ENCODE measurements at regions not wholly inside any gene's neighbourhood (a gene's known extent, or its start where the extent isn't known, plus 50 kb on each side); places are given as distances from the start of the nearest gene placed in this dataset.
"Not testable (repeated sequence)": the region's sequence is repeated elsewhere in the genome, so short reads cannot be mapped to it uniquely, and the experiment has no call there.

- DNase-seq (ENCODE audit: low spot score) (no peak), FAIRE-seq (no peak)
Observed at GRCh38 chr5:168128557-168128956, 162.9 kb upstream of the WWC1 start.

GRCh38 chr5:168131519-168131918 lies 159.9 kb upstream of the WWC1 start:
- FAIRE-seq (no peak), DNase-seq (ENCODE audit: low spot score) (no peak)

GRCh38 chr5:168132241-168132641 lies 159.2 kb upstream of the WWC1 start:
- FAIRE-seq, result no peak
- DNase-seq (ENCODE audit: low spot score), result peak; percentile 26

GRCh38 chr5:168135897-168136296 lies 155.5 kb upstream of the WWC1 start:
- DNase-seq (ENCODE audit: low spot score), result no peak
- FAIRE-seq, result no peak

GRCh38 chr5:168136340-168136739 lies 155.1 kb upstream of the WWC1 start:
- DNase-seq (ENCODE audit: low spot score), result no peak
- FAIRE-seq, result no peak

- DNase-seq (ENCODE audit: low spot score), result no peak
- no peak for FAIRE-seq
Observed at GRCh38 chr5:168137265-168137664, 154.2 kb upstream of the WWC1 start.

GRCh38 chr5:168140241-168140640 lies 151.2 kb upstream of the WWC1 start:
- FAIRE-seq, result no peak
- no peak for DNase-seq (ENCODE audit: low spot score)

GRCh38 chr5:168142402-168142801 lies 149.0 kb upstream of the WWC1 start:
- DNase-seq (ENCODE audit: low spot score), result no peak
- FAIRE-seq, result no peak

GRCh38 chr5:168143521-168143920 lies 147.9 kb upstream of the WWC1 start:
- FAIRE-seq, result not testable (repeated sequence)
- peak; percentile 24 for DNase-seq (ENCODE audit: low spot score)

- DNase-seq (ENCODE audit: low spot score) (no peak), FAIRE-seq (no peak)
Observed at GRCh38 chr5:168147106-168147505, 144.3 kb upstream of the WWC1 start.

- DNase-seq (ENCODE audit: low spot score), result no peak
- FAIRE-seq, result no peak
Observed at GRCh38 chr5:168147568-168148360, 143.7 kb upstream of the WWC1 start.

- DNase-seq (ENCODE audit: low spot score) (no peak), FAIRE-seq (no peak)
Observed at GRCh38 chr5:168151041-168151440, 140.4 kb upstream of the WWC1 start.

- peak; percentile 71 for DNase-seq (ENCODE audit: low spot score)
- FAIRE-seq, result peak; percentile 66
Observed at GRCh38 chr5:168152660-168153059, 138.8 kb upstream of the WWC1 start.

- no peak for DNase-seq (ENCODE audit: low spot score)
- no peak for FAIRE-seq
Observed at GRCh38 chr5:168153263-168153875, 138.1 kb upstream of the WWC1 start.

- FAIRE-seq, result no peak
- no peak for DNase-seq (ENCODE audit: low spot score)
Observed at GRCh38 chr5:168153876-168154270, 137.6 kb upstream of the WWC1 start.

GRCh38 chr5:168155585-168155984 lies 135.9 kb upstream of the WWC1 start:
- FAIRE-seq (no peak), DNase-seq (ENCODE audit: low spot score) (no peak)

GRCh38 chr5:168156170-168156569 lies 135.3 kb upstream of the WWC1 start:
- FAIRE-seq (no peak), DNase-seq (ENCODE audit: low spot score) (no peak)

- FAIRE-seq, result no peak
- no peak for DNase-seq (ENCODE audit: low spot score)
Observed at GRCh38 chr5:168157141-168157540, 134.3 kb upstream of the WWC1 start.

- DNase-seq (ENCODE audit: low spot score) (no peak), FAIRE-seq (no peak)
Observed at GRCh38 chr5:168159425-168159824, 132.0 kb upstream of the WWC1 start.

- FAIRE-seq, result no peak
- no peak for DNase-seq (ENCODE audit: low spot score)
Observed at GRCh38 chr5:168162464-168162863, 129.0 kb upstream of the WWC1 start.

GRCh38 chr5:168163966-168164365 lies 127.5 kb upstream of the WWC1 start:
- DNase-seq (ENCODE audit: low spot score), result peak; percentile 54
- peak; percentile 58 for FAIRE-seq

GRCh38 chr5:168165221-168165914 lies 126.1 kb upstream of the WWC1 start:
- FAIRE-seq, result no peak
- no peak for DNase-seq (ENCODE audit: low spot score)

Data from RCC 7860 (cell line).